Subcutaneous abdominal adipose tissue (tissue), 5 donors: ENCODE measurements at regions not wholly inside any gene's neighbourhood (a gene's known extent, or its start where the extent isn't known, plus 50 kb on each side); places are given as distances from the start of the nearest gene placed in this dataset.
"Not testable (repeated sequence)": the region's sequence is repeated elsewhere in the genome, so short reads cannot be mapped to it uniquely, and the experiment has no call there.

Experiments
- H3K27ac ChIP-seq: one replicate; pipeline ENCODE4 v1.7.0; 2013; ENCODE audit warnings: low read depth, mild to moderate bottlenecking, inconsistent platforms, low read length, moderate library complexity
- H3K27me3 ChIP-seq, 5 donors: one replicate each; pipeline ENCODE4 v1.7.0; 2013; ENCODE audit warnings: low read length in 5 of 5, inconsistent platforms in 1 of 5; ENCODE audit not compliant: control insufficient read depth in 5 of 5, insufficient read depth in 4 of 5
- H3K36me3 ChIP-seq, 5 donors: one replicate each; pipeline ENCODE4 v1.7.0; 2013; ENCODE audit warnings: low read length in 5 of 5; ENCODE audit not compliant: control insufficient read depth in 5 of 5, insufficient read depth in 5 of 5
- H3K4me1 ChIP-seq, 5 donors: one replicate each; pipeline ENCODE4 v1.7.0; 2013; ENCODE audit warnings: low read length in 5 of 5, mild to moderate bottlenecking in 3 of 5, moderate library complexity in 1 of 5; ENCODE audit not compliant: control insufficient read depth in 5 of 5, insufficient read depth in 5 of 5
- H3K4me3 ChIP-seq, 5 donors: one replicate each; pipeline ENCODE4 v1.7.0; 2013; ENCODE audit warnings: low read length in 5 of 5, low read depth in 1 of 5
- H3K9ac ChIP-seq, 5 donors: one replicate each; pipeline ENCODE4 v1.7.0; 2013; ENCODE audit warnings: low read length in 5 of 5, mild to moderate bottlenecking in 4 of 5, moderate library complexity in 3 of 5
- H3K9me3 ChIP-seq, 5 donors: one replicate each; pipeline ENCODE4 v1.7.0; 2013; ENCODE audit warnings: low read length in 5 of 5; ENCODE audit not compliant: control insufficient read depth in 5 of 5
- donor health status: healthy.
- donor health status: healthy.
- donor health status: healthy.
- donor health status: healthy.
- donor health status: healthy.

- no peak overlapping the region for H3K4me3 ChIP-seq
- peaks cover 0 to 17% (median 8%) of the 10 kb centered on the region in 5 donors for H3K4me1 ChIP-seq
- H3K9ac ChIP-seq = no peak overlapping the region
- H3K27me3 ChIP-seq = no peaks in the 10 kb centered on the region
- H3K36me3 ChIP-seq = no peaks in the 10 kb centered on the region
- H3K9me3 ChIP-seq = peaks cover 0 to 4% (median 0%) of the 10 kb centered on the region in 5 donors
- no peak overlapping the region for H3K27ac ChIP-seq
Observed at GRCh38 chr10:118967160-118967559, 62.4 kb upstream of the NANOS1 start.

GRCh38 chr10:118968060-118968459 lies 61.5 kb upstream of the NANOS1 start:
- H3K36me3 ChIP-seq = no peaks in the 10 kb centered on the region

GRCh38 chr10:118968482-118968881 lies 61.0 kb upstream of the NANOS1 start:
- peaks cover 0 to 7% (median 2%) of the 10 kb centered on the region in 5 donors for H3K9me3 ChIP-seq
- no peak overlapping the region for H3K27ac ChIP-seq
- peaks cover 0 to 17% (median 8%) of the 10 kb centered on the region in 5 donors for H3K4me1 ChIP-seq
- no peaks in the 10 kb centered on the region for H3K27me3 ChIP-seq
- no peak overlapping the region for H3K9ac ChIP-seq
- H3K4me3 ChIP-seq = no peak overlapping the region
- no peaks in the 10 kb centered on the region for H3K36me3 ChIP-seq

More at GRCh38 chr10:118968060-118968459, 61.5 kb upstream of the NANOS1 start:
- H3K4me3 ChIP-seq = no peak overlapping the region
- H3K4me1 ChIP-seq = peaks cover 0 to 17% (median 8%) of the 10 kb centered on the region in 5 donors
- H3K9me3 ChIP-seq = peaks cover 0 to 4% (median 0%) of the 10 kb centered on the region in 5 donors
- no peak overlapping the region for H3K9ac ChIP-seq
- no peaks in the 10 kb centered on the region for H3K27me3 ChIP-seq
- H3K27ac ChIP-seq = no peak overlapping the region

- H3K4me1 ChIP-seq = peaks cover 0 to 17% (median 8%) of the 10 kb centered on the region in 5 donors
- no peaks in the 10 kb centered on the region for H3K27me3 ChIP-seq
- H3K9me3 ChIP-seq = peaks cover 5 to 12% (median 7%) of the 10 kb centered on the region in 5 donors
- H3K36me3 ChIP-seq = no peaks in the 10 kb centered on the region
- no peak overlapping the region for H3K27ac ChIP-seq
- H3K4me3 ChIP-seq = no peak overlapping the region
- no peak overlapping the region for H3K9ac ChIP-seq
Observed at GRCh38 chr10:118969014-118969413, 60.5 kb upstream of the NANOS1 start.

- peaks cover 5 to 11% (median 8%) of the 10 kb centered on the region in 5 donors for H3K9me3 ChIP-seq
- H3K36me3 ChIP-seq = no peaks in the 10 kb centered on the region
- H3K9ac ChIP-seq = no peak overlapping the region
- no peak overlapping the region for H3K4me3 ChIP-seq
- H3K27ac ChIP-seq = no peak overlapping the region
- H3K4me1 ChIP-seq = peaks cover 0 to 12% (median 8%) of the 10 kb centered on the region in 5 donors
- no peaks in the 10 kb centered on the region for H3K27me3 ChIP-seq
Observed at GRCh38 chr10:118970770-118971169, 58.7 kb upstream of the NANOS1 start.

GRCh38 chr10:118971187-118971586 lies 58.3 kb upstream of the NANOS1 start:
- peaks cover 5 to 11% (median 8%) of the 10 kb centered on the region in 5 donors for H3K9me3 ChIP-seq
- no peak overlapping the region for H3K4me3 ChIP-seq
- H3K9ac ChIP-seq = no peak overlapping the region
- no peaks in the 10 kb centered on the region for H3K27me3 ChIP-seq
- H3K36me3 ChIP-seq = no peaks in the 10 kb centered on the region
- H3K4me1 ChIP-seq = peaks cover 0 to 8% (median 7%) of the 10 kb centered on the region in 5 donors
- H3K27ac ChIP-seq = no peak overlapping the region

GRCh38 chr10:118971876-118972275 lies 57.6 kb upstream of the NANOS1 start:
- no peaks in the 10 kb centered on the region for H3K27me3 ChIP-seq
- no peak overlapping the region for H3K9ac ChIP-seq
- H3K4me1 ChIP-seq = peaks cover 0 to under 1% (median 0%) of the 10 kb centered on the region in 5 donors
- H3K27ac ChIP-seq = no peak overlapping the region
- peaks cover 5 to 11% (median 8%) of the 10 kb centered on the region in 5 donors for H3K9me3 ChIP-seq
- no peaks in the 10 kb centered on the region for H3K36me3 ChIP-seq
- no peak overlapping the region for H3K4me3 ChIP-seq

- H3K27ac ChIP-seq = no peak overlapping the region
Observed at GRCh38 chr10:118973744-118974143, 55.8 kb upstream of the NANOS1 start.

GRCh38 chr10:118974951-118975350 lies 54.6 kb upstream of the NANOS1 start:
- Histone ChIP-seq H3K9ac (no peak overlapping the region), H3K27me3 (no peaks in the 10 kb centered on the region), H3K4me3 (no peak overlapping the region), H3K4me1 (no peaks in the 10 kb centered on the region), H3K27ac (no peak overlapping the region), H3K36me3 (no peaks in the 10 kb centered on the region), H3K9me3 (peaks cover 5 to 11% (median 8%) of the 10 kb centered on the region in 5 donors)

More at GRCh38 chr10:118973744-118974143, 55.8 kb upstream of the NANOS1 start:
- peaks cover 5 to 11% (median 8%) of the 10 kb centered on the region in 5 donors for H3K9me3 ChIP-seq
- H3K36me3 ChIP-seq = no peaks in the 10 kb centered on the region
- no peak overlapping the region for H3K4me3 ChIP-seq
- H3K9ac ChIP-seq = no peak overlapping the region
- H3K27me3 ChIP-seq = no peaks in the 10 kb centered on the region
- no peaks in the 10 kb centered on the region for H3K4me1 ChIP-seq

- not testable (repeated sequence) for H3K9ac ChIP-seq, H3K27ac ChIP-seq, H3K27me3 ChIP-seq, H3K4me3 ChIP-seq, H3K36me3 ChIP-seq, H3K4me1 ChIP-seq
- peaks cover 5 to 11% (median 8%) of the 10 kb centered on the region in 5 donors for H3K9me3 ChIP-seq
Observed at GRCh38 chr10:118976219-118976618, 53.3 kb upstream of the NANOS1 start.
